ENCODE measurements at regions not wholly inside any gene's neighbourhood (a gene's known extent, or its start where the extent isn't known, plus 50 kb on each side); places are given as distances from the start of the nearest gene placed in this dataset.

DNA sequence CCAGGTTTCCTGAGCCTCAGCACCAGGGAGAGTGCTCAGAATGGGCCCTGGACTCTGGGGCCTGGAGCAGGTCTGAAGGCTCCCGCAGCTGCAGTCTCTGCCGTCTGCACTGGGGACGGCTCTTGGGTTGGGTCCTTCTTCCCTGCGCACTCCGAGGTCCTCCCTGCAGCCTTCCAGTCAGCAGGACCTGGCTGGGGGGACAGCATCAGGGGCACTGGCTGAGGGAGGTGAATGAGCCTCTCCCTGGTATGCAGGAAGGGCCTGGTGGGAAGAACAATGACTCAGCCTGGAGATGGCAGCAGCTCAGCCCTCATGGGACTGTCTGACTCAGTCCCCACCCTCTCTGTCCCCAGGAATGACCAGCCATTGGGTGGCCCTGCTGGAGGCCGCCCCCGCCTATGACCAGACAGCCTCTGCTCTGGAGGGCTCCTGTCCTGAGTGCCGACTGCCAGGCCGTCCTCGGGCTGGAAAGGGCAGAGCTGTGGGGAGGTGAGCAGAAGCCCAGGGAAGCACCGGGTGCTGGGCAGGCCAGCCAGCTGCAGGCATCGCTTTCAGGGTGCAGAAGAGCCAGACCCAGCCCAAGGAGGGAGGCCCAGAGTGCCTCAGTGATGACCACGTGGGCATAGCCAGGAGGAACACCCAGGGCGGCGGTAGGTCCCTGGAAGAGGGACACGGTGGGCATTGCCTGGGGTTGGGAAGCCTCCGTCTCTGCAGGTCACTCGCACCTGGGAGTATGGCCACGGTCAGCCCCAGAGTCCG, 455.0 kb downstream of the BRD1 start:
- DNase-seq (ENCODE audit: low spot score) (peak; percentile 48), FAIRE-seq (peak; percentile 78)

DNA sequence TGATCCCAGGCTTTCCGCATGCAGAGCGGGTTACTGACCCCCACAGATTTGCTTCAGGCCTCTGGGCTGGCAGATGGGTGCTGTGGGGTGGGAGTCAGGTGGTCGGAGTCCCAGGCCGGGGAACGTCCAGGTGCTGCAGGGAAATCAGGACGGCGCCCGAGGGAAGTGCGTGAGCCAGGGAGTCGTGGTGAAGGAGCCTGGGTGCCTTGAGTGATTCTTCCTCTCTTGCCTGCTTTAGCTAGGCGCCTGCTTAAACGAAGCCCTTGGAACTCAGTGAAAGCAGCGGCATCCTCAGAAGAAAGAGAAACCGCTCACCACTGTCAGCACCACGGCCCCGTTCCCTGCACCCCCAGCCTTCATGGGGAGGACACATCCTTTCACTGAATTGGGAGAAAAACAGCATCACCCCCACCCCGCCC, 455.6 kb downstream of the BRD1 start:
- FAIRE-seq = no peak

DNA sequence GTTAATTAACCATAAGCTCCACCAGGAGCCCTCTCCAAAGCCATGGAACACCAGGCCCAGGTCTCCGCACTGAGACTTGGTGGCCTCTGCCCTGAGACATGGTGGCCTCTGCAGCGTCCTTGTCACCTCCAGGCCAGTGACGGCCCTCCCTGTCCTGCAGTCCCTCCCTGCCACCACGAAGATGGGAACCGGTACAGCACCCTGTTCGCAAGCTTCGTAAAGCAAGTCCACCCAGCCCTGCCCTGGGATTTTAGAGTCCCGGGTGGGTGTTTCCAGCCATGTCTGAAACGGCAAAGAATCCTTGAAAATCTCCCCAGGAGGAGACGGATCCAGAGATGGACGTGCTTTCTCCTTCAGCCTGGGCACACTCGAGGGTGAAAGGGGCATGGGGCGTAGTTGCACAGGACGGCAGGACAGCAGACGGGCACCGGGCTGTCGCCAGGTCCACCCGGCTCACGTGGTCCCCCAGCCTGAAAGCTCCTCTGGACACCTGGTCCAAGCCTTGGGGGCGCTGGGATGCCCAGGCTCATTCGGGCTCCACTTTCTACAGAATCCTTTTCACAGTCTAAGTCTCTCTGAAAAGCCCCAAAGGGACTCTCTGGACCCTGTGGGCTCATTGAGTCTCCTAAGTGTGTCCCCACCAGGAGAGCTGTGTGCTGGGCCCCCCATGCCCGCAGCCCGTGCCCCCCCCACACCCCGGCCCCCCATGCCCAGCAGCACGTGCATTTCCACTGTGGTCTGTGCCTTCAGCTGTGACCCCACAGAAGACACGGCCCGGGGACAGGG, 456.2 kb downstream of the BRD1 start:
- DNase-seq (ENCODE audit: low spot score) = no peak
- no peak for FAIRE-seq

More for the DNA sequence above, 455.6 kb downstream of the BRD1 start:
- DNase-seq (ENCODE audit: low spot score) = no peak

DNA sequence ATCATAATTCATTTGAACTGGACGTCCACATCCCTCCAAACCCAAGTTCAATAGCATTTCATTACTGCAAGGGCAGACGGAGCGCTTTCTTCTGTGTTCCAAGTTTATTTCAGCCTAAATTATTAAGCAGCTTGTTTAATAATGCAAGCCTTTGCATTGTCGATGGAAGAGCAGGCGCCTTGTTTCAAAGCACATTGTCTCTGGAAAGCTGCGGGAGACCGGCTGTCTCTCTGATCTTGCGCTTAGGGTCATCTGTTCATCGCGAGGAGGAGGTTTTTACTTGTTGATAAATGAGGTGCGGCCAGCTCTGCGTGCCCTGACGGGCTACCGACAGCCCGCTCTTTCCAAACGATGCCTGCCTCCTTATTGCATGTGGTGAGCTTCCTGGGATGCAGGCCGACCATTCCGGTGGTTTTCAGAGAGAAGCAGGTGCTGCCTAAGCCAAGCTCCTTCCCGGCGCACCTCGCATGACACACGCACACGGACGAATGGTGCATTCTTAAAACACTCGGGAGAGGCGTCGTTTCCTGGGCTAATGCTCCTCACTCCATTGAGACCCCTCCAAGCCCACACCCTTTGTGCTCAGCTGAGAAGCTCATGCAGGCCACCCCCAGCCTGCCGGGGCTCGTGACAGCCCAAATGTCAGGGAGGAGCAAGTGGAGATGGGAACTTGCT, 456.9 kb downstream of the BRD1 start:
- DNase-seq (ENCODE audit: low spot score) = no peak
- no peak for FAIRE-seq

DNA sequence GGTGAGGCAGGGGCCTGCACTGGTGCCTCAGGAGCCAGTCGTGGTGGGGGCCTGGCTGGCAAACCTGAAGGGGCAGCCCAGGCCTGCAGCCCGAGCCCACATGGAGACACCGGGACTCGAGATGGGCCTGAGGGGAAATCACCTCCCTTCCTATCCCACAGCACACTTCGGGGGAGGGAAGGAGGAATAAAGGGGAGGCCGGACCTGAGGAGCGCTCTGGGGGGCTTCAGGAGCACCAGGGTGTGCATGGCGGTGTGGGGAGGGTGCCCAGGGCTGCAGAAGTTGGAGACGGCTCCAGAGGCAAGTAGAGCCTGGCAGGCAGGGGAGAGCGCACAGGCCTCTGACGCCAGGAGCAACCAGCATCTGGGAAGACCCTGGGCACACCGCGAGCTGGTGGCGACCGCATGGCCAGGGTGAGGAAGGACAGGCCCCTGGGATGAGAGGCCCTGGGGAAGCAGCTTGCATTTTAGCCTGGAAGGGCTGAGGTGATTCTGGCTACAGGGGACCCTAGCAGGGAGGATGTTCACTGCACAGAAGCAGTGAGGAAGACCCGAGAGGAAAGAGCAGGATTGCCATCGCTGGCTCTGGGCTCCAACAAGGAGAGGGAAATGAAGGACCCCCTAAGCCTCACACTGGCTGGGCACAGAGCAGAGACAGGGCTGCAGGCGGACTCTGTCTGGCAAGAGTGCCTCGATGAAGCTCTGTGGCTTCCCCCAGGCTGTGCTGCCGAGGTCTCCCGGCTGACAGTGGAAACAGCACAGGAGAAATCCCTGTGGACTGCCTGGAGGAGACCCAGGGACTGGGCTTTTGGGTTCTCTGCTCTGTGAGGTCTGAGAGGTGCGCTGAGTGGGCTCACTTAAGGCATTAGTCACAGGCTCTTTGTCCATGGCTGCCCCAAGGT, 457.7 kb downstream of the BRD1 start:
- FAIRE-seq (no peak), DNase-seq (ENCODE audit: low spot score) (no peak)

DNA sequence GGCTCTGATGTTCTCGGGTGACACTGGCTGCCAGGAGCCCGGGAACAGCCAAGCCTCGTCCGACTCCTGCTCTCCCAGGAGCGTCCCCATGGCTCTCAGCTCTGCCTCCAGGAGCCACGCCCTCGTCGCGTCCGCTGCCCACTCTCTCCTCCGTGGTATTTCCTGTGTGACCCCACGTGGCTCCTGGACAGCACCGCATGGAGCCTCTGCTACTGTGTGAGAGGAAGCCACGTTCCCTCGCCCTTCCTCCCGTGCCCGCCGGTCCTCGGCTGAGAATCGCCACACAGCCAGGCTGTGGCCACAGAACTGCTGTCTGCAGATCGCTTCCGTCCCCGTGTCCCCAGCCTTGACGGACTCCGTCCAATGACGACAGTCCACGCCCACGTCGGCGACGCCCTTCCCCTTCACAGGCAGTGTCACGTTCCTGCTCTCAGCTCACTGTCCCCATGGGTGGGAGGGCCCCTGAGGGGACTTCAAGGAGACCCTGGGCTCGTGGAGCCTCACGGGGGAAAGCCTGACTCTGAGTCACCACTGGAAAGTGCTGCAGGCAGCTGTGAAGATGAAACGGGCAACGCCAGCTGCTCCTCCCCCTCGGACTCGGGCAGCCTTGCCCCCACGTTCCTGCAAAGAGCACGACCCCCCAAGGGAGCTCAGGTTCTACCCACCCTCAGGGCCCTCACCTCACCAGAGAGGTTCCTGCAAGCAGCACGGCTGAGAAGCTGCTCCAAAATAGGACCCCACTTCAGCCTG, 458.5 kb downstream of the BRD1 start:
- DNase-seq (ENCODE audit: low spot score) (no peak), FAIRE-seq (no peak)

DNA sequence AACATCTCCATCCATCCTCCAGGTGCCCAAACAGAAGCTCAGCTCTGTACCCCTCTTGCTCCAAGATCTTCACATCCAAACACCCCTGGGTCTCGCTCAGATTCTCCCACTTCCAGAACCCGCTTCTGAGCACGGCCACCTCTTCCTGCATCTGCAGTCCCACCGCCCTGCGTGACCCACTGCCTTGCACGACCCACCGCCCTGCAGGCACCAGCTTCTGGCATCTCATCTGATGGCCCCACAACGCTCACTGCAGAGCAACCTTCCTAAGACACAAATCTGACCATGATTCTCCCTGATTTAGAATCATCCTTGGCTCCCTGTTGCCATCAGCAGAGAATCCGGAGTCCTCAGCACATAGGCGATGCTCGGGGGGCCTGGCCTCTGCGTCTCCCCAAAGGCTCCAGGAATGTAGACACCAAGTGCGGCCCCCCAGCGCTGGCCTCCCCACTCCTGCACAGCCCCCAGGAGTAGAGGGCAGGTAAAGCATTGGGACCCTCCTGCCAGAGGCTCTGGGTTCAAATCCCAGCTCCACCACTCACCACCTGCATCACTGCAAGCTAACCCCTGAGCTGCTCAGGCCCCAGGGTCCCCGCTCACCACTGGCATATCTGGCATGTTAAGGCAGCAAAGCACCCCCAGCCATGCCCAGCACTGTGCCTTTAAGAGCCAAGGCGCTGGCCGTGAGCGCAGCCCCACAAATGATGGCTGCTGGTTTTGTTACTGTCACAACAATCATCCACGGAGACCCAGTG, 459.3 kb downstream of the BRD1 start:
- DNase-seq (ENCODE audit: low spot score) (no peak), FAIRE-seq (no peak)

DNA sequence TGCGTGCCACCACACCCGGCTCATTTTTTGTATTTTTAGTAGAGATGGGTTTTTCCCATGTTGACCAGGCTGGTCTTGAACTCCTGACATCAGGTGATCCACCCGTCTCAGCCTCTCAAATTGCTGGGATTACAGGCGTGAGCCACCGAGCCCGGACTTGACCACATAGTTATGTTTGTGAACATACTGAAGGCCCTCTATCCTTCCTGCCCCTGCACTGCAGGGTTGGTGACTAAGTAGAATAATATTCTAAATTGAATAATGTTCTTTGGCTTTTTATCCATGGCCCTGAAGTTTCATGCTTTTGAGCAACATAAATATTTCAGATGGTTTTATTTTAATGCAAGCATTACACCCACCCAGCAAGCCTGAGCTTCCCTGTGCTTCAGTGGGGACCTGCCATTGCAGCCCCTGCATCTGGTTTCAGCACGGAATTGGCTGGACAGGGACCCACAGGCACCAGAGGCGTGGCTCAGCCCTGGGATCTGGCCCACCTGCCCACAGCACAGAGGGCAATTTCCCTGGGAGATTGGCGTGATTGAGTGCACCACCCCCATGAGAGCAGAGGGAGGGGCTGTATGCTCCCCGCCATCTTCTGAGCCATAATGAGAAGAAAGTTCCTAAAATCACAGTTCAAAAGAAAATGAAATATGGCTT, 460.5 kb downstream of the BRD1 start:
- FAIRE-seq (no peak), DNase-seq (ENCODE audit: low spot score) (no peak)

DNA sequence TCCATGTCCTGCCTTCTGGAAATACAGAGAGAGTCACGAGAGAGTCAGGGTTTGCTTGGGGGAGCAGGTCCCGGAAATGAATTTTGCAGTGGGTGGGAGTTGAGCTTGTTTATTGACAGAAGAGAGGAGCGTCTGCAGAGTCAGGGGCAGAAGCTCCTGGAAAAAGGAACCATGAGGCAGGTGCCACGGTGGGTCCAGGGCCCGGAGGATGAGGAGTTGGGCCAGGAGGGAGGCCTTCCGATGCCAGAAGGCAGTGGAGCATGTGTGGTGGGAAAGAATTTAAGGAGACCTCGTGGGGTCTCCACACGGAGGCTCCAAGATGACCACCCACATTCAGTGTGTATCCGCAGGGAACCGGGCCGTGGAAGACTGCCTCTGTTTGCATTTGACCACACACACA, 461.2 kb downstream of the BRD1 start:
- FAIRE-seq = no peak

DNA sequence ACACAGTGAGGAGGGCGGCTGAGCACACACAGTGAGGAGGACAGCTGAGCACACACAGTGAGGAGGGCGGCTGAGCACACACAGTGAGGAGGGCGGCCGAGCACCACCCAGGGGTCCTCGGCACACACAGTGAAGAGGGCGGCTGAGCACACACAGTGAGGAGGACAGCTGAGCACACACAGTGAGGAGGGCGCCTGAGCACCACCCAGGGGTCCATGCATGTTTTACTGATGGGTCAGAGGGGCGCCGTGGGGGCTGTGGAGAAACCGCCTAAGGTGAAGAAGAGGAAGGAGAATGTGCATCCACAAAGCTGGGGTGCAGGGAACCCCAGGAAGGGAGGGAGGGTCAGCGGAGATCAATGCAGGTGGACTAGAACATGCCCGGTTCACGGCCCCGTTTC, 461.8 kb downstream of the BRD1 start:
- DNase-seq (ENCODE audit: low spot score) (no peak), FAIRE-seq (no peak)

More for the DNA sequence above, 461.2 kb downstream of the BRD1 start:
- DNase-seq (ENCODE audit: low spot score) = no peak

DNA sequence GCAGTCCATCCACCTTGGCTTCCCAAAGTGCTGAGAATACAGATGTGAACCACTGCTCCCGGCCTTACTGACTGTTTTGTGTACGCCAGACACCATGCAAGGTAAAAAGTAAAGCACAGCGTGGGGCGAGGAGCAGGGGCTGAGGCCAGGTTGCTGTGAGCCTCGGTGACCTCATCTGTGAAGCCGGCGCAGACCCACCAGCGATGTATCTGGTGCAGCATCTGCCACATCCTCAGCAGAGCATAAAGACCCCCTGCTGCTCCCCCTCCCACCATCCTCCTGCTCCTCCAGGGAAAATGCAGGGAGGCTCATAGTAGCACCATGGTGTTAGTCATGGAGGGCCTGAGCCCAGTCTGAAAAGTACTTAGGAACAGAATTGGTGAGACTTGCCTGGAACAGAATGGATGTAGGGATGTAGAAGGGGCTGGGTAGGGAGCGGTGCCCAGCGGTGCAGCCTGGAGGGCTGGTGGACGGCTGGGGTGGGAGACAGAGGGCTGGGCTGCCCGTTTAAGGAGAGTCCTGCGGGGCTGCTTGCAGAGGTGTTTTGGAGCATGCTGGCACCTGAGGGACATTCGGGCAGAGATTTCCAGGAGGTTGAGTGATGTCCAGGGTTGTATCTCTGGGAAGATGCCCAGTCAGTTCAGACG, 462.4 kb downstream of the BRD1 start:
- no peak for FAIRE-seq

DNA sequence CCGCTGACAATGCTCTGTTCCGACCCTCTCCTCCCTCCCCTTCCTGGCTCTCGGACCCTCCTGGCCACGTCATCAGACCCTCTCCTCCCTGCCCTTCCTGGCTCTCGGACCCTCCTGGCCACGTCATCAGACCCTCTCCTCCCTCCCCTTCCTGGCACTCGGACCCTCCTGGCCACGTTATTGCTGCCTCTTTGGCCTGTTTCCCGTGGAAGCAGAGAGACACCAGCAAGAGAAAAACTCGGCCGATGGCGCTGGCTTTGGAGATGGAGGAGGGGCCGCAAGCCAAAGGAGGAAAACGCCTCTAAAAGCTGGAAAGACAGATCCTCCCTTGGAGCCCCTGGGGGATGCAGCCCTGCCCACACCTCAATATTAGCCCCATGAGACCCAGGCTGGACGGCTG, 463.3 kb downstream of the BRD1 start:
- no peak for DNase-seq (ENCODE audit: low spot score)
- FAIRE-seq = no peak

More for the DNA sequence above, 462.4 kb downstream of the BRD1 start:
- DNase-seq (ENCODE audit: low spot score) = no peak

DNA sequence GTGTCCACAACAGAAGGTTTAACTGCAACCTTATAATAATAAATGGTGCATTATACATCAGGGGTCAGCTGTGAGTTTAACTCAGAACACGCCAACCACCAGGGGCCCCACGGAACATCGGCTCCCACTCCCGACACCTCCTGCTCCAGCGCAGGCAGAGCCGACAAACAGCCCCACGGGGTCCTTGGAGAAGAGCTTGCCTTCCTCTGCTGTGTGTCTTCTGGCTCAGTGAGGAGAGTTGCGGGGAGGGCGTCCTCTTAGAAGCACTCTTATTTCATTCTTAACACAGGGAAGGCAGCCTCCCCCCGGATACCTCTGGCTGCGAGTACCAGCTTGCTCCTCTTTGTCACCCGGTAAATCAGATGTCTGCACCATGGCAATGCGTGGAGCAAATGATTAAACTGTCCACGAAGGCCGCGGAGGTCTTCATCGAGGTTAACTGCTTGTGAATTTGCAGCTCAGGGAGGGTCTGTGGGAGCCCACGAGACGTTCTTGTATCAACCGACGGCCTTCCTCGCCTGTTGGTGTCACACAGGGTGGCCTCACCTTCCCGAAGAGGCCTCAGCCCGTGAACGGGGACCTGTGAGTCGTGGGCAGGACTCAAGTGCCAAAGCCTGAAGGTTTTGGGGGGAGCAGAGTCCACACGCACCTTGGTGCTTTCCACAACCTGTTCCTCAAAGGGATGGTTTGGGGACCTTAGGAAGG, 464.0 kb downstream of the BRD1 start:
- DNase-seq (ENCODE audit: low spot score) (no peak), FAIRE-seq (no peak)

DNA sequence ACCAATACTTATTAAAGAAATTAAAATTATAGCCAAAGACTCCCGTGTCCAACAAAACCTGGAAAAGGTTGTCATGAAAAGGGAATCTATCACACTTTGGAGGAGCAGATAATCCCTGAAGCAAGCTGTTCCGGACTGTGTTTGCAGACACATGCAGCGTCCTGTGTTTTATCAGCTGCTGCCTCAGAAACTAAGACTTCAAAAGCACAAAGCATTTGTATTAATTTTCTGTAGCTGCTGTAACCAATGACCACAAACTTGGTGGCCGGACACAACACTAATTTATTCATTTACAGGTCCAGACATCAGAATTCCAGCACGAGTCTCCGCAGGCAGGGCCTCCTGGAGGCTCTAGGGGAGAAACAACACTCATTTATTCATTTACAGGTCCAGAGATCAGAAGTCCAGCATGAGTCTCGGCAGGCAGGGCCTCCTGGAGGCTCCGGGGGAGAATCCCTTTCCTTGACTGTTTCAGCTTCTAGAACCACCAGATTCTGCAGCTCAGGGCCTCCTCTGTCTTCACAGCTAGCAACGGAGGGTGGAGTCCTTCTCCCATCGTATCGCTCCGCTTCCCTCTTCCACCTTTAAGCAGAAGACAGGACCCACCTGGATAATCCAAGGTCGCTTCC, 465.3 kb downstream of the BRD1 start:
- FAIRE-seq (no peak), DNase-seq (ENCODE audit: low spot score) (no peak)

DNA sequence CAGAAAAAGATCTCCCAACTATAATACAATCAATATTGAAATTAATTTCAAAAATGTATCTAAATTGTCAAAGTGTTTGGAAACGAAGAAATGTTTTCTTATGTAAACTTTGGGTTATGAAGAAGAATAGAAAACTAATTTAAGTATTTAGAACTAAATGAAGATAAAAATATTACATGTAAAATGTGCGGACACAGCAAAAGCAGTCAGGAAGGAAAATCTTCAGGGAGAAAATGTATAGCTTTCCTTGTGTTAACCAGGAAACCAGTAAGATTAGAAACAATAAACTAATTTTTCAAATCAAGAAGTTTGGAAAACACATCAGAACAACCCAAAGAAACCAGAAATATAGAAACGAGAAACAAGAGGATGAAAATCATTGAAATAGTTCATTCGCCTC, 466.5 kb downstream of the BRD1 start:
- FAIRE-seq (no peak), DNase-seq (ENCODE audit: low spot score) (no peak)

DNA sequence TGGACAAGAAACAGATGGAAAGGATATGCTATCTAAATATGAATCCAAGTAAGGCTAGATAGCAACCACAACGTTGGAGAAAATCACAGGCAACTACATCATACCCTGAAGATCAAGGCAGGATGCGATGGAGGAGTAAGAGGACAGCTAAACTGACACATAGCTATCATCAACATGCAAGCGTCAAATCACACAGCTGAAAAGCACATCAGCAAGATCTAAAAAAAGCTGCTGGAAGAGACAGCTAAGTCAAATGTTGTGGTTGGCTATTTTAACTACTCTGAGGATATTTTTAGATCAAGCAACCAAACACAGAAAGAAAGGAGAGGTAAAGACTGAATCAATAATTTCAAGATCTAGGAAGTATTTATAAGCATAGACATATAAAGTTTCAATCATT, 466.9 kb downstream of the BRD1 start:
- no peak for FAIRE-seq
- no peak for DNase-seq (ENCODE audit: low spot score)

DNA sequence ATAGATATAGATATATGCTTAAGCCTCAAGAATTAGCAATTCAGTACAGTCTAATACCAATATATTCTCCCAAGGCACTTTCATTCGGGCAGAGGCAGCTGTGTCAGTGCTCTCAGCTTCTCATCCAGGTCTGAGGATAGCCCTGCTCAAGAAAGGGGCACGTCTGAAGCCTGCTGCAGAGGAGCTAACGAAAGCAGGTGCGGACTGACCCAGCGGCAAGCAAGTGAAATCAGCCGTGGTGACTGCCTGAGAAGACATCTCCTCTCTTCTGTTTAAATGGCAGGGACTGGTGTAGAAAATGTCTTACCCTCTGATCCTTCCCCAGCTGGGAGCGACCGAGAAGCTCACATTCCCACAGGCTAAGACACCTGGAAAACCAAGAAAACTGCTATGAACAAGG, 468.6 kb downstream of the BRD1 start:
- FAIRE-seq (no peak), DNase-seq (ENCODE audit: low spot score) (no peak)

Data from RCC 7860 (cell line).